GM19468 (cell line): ENCODE measurements at regions not wholly inside any gene's neighbourhood (a gene's known extent, or its start where the extent isn't known, plus 50 kb on each side); places are given as distances from the start of the nearest gene placed in this dataset.

Experiments
- ATAC-seq: cut with Tn5 transposase; IDR thresholded peaks from one replicate; pipeline ENCODE4 v1.9.1; 2021; ENCODE audit warnings: mild to moderate bottlenecking, moderate library complexity, moderate number of reproducible peaks; ENCODE audit not compliant: unreplicated experiment; ENCODE audit errors: extremely low read depth

DNA sequence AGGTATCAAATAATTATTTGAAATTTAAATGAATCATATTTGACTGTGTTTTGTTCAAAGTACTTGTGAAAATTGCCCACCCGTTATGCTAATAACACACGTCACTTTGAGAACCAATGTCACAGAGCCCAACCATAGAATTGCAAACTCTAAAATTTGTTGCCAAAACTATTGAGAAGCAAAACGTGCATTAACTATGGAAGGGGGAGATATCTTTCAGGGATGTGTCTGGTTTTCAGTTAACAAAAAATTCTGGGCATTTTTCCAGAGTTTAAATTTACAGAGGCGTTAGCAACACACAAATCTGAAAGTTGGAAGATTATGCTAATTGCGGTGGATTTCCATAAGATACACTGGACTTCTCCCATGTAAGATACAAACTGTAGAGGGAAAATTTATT, 371.8 kb upstream of the E2F7 start:
- no peak for ATAC-seq

DNA sequence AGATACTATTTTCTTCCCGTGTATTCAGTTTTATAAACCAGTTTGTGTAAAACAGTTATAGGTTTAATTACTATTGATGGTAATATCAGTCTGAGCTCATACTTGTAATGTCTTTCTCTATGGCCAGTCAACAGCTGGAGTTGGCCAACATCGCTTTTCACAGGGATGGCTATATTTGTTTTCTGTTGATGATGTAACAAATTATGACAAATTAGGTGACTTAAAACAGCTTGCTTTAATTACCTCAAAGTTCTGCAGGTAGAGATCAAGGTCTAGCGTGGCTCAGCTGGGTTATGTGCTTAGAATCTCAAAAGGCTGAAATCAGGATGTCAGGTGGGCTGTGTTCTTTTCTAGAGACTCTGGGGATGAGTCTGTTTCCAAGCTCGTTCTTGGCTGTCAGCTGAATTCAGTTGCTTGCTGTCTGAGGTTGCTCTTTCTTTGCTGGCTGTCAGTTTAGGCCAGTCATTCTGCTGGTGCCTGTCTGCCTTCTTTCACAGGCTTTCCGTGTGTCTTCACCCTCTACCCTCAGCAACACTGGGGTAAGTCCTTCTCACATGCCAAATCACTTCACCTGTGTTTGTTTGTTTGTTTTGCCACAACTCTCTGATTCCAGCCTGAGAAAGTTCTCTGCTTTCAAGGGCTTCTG, 370.2 kb upstream of the E2F7 start:
- ATAC-seq, result no peak

DNA sequence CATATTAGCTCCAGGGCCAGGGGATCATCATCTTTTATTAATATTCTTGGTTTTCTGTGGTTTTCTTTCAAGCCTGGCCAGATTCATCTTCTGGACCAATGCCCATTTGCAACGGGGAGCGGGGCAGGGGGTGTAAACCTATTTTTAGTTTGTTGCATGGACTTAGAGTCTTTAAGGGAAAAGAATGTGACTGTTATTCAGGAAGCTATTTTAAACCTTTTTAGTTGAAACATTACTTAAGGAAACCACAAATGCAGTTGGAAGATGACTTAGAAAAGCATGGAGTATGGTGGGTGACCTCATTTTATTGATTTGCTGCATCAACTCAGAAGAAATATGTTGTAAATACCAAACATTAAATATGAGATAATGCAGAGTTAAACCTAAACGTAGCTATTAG, 368.4 kb upstream of the E2F7 start:
- no peak for ATAC-seq

DNA sequence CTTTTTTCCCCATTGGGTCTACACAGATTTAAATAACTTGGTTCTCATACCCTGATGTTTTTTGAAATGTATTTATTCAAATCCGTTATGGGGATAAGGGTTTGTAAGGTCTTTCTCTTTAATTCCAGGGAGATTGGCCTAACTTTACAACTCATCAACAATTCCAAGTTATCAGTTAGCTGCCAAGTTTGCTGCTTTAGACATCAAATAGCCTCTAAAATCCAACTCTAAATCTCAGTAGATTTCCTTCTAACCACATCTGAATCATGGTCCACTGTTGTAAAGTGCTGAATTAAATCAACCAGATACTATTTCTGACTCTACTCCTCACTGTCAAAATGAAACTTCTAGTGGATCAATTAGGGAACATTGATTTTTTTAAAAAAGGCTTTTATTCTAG, 364.1 kb upstream of the E2F7 start:
- ATAC-seq, result no peak

DNA sequence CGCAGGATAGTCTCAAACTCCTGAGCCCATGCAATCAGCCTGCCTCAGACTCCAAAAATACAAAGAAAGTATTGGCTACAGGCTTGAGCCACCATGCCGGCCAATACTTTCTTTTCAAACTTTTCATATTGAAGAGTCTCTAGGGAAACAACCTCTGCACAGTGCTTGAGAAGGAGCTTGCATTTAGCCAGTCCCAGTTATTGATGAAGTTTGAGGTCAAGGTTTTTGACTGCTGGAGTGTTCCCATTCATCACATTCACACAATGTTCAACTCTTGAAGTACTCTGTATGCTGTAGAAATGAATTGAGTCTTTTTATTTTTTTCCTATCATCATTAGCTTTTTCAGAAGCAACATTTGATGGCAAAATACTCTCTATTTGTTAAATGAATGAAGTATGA, 355.8 kb upstream of the E2F7 start:
- ATAC-seq, result no peak

DNA sequence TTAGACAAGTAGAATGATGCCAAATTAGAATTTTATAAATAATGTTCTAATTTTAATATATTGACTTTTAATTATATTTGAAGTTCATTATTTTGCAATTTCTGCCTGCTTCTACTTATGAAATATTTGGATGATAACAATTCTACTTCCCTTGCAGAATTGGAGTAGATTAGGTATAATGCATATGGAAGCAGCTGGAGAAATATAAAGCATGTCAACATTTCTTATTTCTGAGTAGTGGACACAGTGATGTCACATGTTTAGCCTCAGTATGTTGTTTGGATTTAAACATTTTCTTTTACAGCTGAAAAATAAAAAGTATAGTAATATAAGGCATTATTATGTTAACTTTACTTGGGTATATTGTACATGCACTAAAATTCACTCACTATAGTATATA, 344.2 kb upstream of the E2F7 start:
- ATAC-seq, result no peak

DNA sequence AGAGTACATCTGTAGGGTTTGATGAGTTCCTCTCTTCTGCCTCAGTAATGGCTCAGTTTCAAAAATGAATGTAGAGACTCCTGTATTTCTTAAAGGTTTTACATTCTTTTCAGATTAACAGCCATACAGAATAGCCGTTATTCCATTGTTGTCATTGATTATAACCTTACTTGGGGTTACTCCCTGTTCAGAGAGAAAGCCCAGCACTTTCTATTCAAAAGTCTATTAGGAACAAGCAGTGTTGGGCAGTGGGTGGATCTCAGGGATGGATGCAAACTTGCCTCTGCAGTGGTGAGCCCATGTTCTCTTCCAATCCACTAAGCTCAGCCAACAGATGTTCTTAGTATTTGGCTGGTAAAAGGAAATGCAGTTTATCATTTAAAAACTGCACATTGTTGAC, 342.6 kb upstream of the E2F7 start:
- ATAC-seq, result no peak

DNA sequence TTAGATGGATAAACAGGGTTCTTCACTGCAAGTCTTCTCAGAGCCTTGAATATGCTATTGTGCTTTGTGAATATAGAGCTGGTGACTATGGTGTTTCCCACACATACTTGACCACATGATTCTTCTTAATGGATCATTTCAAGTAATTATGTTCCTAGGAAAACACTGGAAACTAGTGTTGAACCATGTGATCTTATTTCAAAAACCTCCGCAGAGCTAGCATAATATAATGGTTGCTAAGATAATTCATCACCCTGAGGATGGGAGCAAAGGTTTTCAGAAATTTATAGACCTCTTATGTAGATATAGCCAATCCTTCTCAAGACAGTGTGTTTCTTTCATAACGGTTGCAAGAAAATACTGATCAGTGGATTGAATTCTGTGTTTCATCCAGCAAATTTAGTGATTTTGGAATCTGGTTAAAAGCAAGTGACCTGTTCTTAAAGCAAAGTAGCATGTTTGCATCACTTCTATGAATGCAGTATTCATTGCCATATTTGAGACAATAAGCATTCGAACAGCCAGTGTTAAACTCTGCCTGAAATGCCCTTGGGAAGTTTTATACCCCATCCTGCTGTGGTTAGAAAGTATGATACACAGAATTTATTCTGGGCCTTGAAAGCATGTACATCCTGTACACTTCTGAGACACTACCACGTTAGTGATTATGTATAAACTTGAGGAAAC, 341.0 kb upstream of the E2F7 start:
- no peak for ATAC-seq

DNA sequence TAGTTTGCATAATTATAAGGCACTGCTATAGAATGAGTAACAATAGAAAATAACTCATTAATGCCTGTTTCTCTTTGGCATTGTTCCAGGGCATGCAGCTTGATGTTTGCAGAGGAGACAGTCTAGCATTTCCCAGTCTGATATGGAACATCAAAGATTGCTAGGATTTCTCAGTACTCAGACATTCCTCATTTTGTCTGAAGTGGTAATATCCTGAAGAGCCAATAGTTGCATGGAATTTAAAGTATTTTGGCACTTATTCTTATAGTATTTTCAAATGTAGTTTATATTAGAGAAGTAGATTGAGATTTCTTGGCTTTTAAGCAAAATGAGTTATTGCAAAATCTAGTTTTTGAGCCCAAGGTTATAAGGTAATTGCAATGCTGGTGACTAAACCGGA, 337.3 kb upstream of the E2F7 start:
- no peak for ATAC-seq

DNA sequence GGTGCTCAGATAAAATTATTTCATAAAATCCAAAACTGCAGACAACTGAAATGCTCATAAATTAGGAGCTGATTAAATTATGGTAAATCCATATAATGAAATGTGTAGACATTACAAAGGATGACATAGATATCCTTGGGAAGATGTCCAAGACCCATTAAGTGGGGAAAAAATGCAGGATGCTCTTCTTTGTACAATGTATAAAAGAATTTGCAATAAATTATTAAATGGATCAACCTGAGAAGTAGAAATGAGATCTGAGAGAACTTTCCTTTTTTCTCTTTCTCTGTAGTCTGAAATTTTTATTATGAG, 336.4 kb upstream of the E2F7 start:
- ATAC-seq, result no peak

DNA sequence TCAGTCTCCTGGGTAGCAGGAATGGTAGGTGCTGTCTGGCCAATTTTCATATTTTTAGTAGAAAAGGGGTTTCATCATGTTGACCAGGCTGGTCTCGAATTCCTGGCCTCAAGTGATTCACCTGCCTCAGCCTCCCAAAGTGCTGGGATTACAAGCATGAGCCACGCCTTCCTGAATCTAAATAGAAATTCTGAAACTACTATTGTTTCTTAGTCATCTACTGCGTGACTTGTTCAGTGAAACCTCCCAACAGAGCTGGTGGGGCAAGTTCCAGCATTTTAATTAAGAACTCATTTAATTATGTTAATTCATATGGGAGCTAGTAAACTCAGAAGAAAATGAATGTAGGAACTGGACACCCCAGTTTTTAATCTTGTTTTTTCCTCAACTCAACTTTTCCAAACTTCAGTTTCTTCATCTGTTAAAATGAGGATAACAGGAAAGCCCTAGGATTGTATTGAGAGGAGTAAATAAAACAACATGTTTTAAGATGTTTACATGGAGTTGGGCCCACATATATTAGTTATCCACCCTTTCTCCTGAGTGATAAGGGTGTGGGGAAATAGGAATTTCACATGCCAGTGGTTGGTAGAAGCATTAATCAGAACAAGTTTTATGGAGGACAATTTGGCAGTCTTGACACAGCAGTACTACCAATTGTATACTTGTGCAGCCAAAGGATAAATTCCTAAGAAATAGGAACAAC, 335.8 kb upstream of the E2F7 start:
- ATAC-seq, result no peak

DNA sequence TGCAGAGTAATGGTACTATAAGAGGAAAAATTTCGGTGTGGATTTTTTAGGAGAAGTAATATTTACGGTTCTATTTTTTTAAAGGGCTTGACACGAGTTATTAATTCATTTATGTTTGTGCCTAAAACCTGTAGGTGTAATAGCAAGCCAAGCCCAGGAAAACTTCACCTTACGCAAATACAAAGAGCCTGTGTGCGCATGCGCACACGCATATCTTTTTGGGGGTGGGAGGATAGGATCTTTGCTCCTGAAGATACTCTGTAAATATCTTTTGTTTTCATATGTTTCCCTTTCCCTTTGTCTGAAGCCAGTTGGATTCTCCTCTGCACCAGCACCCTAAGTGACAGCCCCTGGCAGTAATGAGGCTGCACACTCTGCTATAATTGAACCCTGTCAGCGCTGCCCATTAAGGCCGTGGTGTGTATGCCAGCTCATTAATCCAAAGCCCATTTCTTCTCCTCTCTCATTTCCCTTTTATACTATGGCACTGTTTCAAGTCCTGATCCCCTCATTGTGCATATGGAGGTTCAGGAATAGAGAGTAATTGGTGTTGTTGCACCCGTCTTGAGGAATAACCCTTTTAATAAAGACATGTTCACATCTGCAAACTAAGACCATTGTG, 327.2 kb upstream of the E2F7 start:
- no peak for ATAC-seq

DNA sequence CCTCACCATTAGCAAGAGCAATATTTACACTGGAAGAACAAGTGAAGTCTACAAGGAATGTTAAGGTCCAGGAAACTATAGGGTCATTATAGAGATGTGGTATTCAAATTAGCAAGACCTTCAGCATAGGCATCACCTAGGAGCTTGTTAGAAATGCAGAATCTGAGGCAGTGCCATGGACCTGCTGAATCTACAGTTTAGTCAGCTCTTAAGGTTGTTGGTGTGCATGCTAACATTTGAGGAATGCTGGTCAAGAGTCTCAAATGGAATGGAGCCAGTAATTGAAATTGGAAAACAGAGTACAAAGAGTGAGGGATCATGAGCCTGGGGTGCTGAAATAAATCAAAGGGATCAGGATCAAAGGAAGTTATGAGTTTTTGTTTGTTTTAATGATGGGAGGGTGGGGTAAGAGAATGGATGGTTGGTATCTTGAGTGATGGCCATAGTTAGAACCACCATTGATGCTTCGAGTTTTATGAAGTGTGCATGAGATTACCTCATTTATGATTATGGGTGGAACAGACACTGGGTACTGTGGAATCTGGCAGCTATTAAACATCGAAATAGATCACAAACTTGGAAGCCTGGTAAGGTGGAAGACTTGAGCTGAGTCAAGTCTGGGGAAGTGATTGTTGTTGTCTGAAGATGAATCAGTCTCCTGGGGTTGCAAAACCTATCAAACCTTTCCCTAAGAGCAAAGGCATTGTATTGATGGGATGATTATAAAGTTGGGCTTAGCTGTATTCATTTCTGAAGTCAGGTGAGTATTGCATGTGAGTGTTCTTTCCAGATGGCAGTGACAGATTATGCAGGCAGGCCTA, 323.3 kb upstream of the E2F7 start:
- ATAC-seq, result no peak

DNA sequence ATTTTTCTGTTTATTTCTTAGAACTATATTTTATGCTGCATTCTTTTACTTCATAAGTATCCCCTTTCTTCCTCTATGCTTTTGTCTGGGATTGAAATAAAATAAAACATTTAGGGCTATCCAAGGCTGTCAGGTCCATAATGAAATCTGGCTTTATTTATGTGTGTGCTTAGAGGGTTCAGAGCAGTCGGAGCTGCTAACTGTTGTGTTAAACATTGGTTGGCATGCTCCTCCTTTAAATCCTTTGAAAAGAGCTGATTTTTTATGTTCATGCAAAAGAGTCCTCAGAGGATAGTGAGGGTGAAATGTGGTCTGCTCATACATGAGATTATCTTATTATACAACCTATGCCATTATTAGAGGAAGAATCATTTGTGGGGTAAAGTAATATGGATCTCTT, 322.3 kb upstream of the E2F7 start:
- no peak for ATAC-seq

DNA sequence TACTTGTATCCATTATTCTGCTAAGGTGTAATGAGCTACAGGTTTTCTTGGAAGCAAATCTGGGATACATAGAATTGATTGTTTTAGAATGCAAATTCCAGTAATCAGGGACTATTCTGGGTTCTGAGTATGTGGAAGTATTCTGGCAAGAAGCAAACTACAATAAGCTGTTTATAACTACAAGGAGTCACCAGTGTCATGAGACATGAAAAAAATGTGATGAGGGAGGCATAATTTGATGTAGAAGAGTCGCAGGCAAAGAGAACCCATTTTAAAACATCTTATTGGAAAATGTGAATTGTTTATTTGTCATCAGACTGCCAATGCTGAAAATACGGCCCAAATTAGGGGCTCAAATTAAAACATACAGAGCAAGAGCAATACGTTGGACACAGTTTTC, 321.8 kb upstream of the E2F7 start:
- ATAC-seq, result no peak

DNA sequence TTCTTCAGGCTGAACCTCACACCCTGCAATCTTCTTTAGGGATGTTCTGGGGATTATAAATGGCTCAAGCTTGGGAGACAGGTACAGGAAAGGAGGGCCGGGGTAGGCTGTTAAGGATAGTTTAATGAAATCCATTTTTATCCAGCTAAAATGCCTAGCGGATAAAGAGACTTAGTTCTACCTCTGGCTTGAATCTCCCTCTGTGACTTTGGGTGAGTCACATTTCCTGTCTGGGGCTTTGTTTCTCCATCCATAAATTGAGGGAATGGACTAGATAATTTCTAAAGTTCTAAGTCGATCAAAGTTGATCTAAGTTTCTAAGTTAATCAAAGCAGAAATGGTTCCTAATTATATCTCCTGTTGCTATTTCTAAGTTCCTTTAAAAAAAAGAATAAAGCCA, 319.6 kb upstream of the E2F7 start:
- no peak for ATAC-seq

DNA sequence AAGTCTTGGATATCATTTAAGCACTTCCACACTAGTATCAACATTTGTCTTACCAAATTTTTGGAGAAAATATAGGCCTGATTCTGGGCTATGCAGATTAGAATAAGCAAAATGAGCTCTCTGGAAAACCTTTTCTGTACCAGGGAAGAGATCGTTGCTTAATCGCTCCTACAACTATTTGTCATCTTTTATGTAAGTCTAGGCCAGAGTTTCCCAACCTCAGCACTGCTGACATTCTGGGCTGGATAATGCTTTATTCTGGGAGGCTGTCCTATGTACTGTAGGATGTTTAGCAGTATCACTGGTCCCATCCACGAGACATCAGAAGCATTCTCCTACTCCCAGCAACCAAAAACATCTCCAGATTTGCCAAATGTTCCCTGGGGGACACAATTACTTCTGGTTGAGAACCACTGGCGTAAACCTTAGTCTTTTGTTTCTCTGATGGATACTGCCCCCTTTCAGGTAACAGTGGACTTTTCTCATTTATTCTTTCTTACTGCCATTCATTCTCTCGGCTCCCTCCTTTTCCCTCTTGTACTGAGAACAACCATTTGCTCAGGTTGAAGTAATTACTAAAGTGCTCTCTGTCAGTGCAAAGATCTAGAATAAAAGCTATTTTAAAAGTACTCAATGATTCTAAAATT, 316.9 kb upstream of the E2F7 start:
- no peak for ATAC-seq

DNA sequence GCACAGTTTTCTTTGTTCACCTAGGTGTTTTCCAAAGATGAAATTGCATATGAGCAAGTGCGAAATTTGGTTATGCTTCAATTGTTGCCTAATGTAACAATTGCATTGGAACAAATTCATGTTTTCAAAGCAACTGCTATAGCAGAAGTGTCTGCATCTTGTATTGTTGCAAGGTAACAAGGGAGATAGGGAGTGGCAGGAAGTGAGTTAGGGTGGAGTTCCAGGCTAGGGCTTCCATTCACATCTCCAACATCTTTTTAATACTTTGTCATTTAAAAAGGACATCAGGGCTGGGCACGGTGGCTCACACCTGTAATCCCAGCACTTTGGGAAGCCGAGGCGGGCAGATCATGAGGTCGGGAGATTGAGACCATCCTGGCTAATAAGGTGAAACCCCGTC, 312.3 kb upstream of the E2F7 start:
- ATAC-seq, result no peak

DNA sequence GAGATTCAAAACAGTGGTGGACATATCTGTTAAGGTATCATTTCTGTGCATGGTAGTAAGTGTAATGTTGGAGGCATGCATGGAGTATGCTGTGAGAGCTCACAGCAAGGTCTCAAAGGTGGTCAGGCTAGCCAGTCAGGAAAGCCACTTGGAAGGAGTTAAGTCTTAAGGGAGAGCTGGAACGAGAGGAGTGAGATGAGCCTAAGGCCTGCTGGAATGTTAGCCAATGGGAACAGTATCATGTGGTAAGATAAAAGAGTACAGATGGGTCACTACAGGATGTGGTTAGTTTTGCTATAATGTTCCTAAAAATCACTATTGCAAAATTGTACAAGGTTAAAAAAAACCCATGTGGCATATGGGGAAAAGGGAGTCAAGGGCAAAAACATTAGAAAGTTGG, 311.7 kb upstream of the E2F7 start:
- ATAC-seq, result no peak

DNA sequence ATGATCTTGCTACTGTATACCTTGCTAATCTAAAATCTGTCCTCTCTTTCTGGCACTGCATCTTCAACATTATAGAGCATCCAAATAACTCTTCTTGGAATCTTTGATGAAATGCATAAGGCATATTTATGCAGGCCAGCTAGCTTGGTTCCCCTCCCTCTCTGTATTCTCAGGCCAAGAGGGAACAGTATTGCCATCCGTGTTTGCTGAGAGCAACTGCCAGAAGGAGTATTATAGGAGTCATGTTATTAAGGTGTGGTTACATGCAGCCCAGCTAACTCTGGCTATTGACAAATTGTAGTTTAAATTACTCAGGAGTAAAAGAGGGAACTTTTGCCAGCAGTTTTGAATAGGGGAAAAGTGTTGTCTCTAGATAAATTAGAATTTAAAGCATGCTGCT, 309.3 kb upstream of the E2F7 start:
- ATAC-seq, result no peak
